ENCODE measurements at regions not wholly inside any gene's neighbourhood (a gene's known extent, or its start where the extent isn't known, plus 50 kb on each side); places are given as distances from the start of the nearest gene placed in this dataset.

GRCh38 chr3:148584438-148584837 is 113.3 kb upstream of the AGTR1 start:
- no TSS peak for BruUV-seq (replicated peaks)
- H3K36me3 ChIP-seq (ENCODE audit: insufficient read depth, low read length, poor library complexity, severe bottlenecking): no peaks in the 10 kb centered on the region
- ChIA-PET CTCF (no interaction called here), POLR2A (ENCODE audit: low non-redundant PET) (no interaction called here)
- intact Hi-C loops (cut with micrococcal nuclease; ENCODE audit: unreplicated experiment): no loop called here
- H3K27ac ChIP-seq (ENCODE audit: low read depth, low read length, poor library complexity, severe bottlenecking): no peak overlapping the region
- H3K27me3 ChIP-seq (replicated peaks; ENCODE audit: insufficient read depth, low read depth, low read length, poor library complexity): no peaks in the 10 kb centered on the region
- TF ChIP-seq CTCF (conservative IDR thresholded peaks at IDR 0.05; ENCODE audit: low read depth, low read length) (no peak), EZH2 (IDR thresholded peaks at IDR 0.05; ENCODE audit: borderline replicate concordance, low read depth, low read length, poor library complexity, severe bottlenecking) (no peak)
- H3K4me3 ChIP-seq (ENCODE audit: low read depth, low read length, poor library complexity, severe bottlenecking): no peak overlapping the region
- no peaks in the 10 kb centered on the region for H3K9me3 ChIP-seq (ENCODE audit: low read depth, low read length, poor library complexity, severe bottlenecking)
- DNase-seq (ENCODE audit: low spot score): no peak
- no peaks in the 10 kb centered on the region for H3K4me1 ChIP-seq (ENCODE audit: insufficient read depth, low read length, poor library complexity, severe bottlenecking)

- Histone ChIP-seq H3K4me1 (ENCODE audit: insufficient read depth, low read length, poor library complexity, severe bottlenecking) (no peaks in the 10 kb centered on the region), H3K9me3 (ENCODE audit: low read depth, low read length, poor library complexity, severe bottlenecking) (no peaks in the 10 kb centered on the region), H3K27ac (ENCODE audit: low read depth, low read length, poor library complexity, severe bottlenecking) (no peak overlapping the region), H3K4me3 (ENCODE audit: low read depth, low read length, poor library complexity, severe bottlenecking) (no peak overlapping the region), H3K36me3 (ENCODE audit: insufficient read depth, low read length, poor library complexity, severe bottlenecking) (no peaks in the 10 kb centered on the region), H3K27me3 (replicated peaks; ENCODE audit: insufficient read depth, low read depth, low read length, poor library complexity) (no peaks in the 10 kb centered on the region)
- TF ChIP-seq EZH2 (IDR thresholded peaks at IDR 0.05; ENCODE audit: borderline replicate concordance, low read depth, low read length, poor library complexity, severe bottlenecking) (no peak), CTCF (conservative IDR thresholded peaks at IDR 0.05; ENCODE audit: low read depth, low read length) (no peak)
- intact Hi-C loops (cut with micrococcal nuclease; ENCODE audit: unreplicated experiment): no loop called here
- DNase-seq (ENCODE audit: low spot score): no peak
- ChIA-PET POLR2A (ENCODE audit: low non-redundant PET) (no interaction called here), CTCF (no interaction called here)
- no TSS peak for BruUV-seq (replicated peaks)
Measured at GRCh38 chr3:148585671-148586379, 111.9 kb upstream of the AGTR1 start.

GRCh38 chr3:148588291-148588690 is 109.4 kb upstream of the AGTR1 start:
- no peak for DNase-seq (ENCODE audit: low spot score)
- intact Hi-C loops (cut with micrococcal nuclease; ENCODE audit: unreplicated experiment): no loop called here
- TF ChIP-seq EZH2 (IDR thresholded peaks at IDR 0.05; ENCODE audit: borderline replicate concordance, low read depth, low read length, poor library complexity, severe bottlenecking): no peak
- no peak for TF ChIP-seq CTCF (conservative IDR thresholded peaks at IDR 0.05; ENCODE audit: low read depth, low read length)
- H3K27ac ChIP-seq (ENCODE audit: low read depth, low read length, poor library complexity, severe bottlenecking): no peak overlapping the region
- no TSS peak for BruUV-seq (replicated peaks)
- no peaks in the 10 kb centered on the region for H3K9me3 ChIP-seq (ENCODE audit: low read depth, low read length, poor library complexity, severe bottlenecking)
- H3K4me1 ChIP-seq (ENCODE audit: insufficient read depth, low read length, poor library complexity, severe bottlenecking): no peaks in the 10 kb centered on the region
- no peak overlapping the region for H3K4me3 ChIP-seq (ENCODE audit: low read depth, low read length, poor library complexity, severe bottlenecking)
- H3K27me3 ChIP-seq (replicated peaks; ENCODE audit: insufficient read depth, low read depth, low read length, poor library complexity): no peaks in the 10 kb centered on the region
- ChIA-PET POLR2A (ENCODE audit: low non-redundant PET) (no interaction called here), CTCF (no interaction called here)
- no peaks in the 10 kb centered on the region for H3K36me3 ChIP-seq (ENCODE audit: insufficient read depth, low read length, poor library complexity, severe bottlenecking)

All from A673 (cell line).